GM19397 (cell line): ENCODE measurements at regions not wholly inside any gene's neighbourhood (a gene's known extent, or its start where the extent isn't known, plus 50 kb on each side); places are given as distances from the start of the nearest gene placed in this dataset.

Experiments
- ATAC-seq: cut with Tn5 transposase; IDR thresholded peaks from one replicate; pipeline ENCODE4 v1.9.1; 2021; ENCODE audit warnings: mild to moderate bottlenecking, moderate library complexity; ENCODE audit not compliant: unreplicated experiment

DNA sequence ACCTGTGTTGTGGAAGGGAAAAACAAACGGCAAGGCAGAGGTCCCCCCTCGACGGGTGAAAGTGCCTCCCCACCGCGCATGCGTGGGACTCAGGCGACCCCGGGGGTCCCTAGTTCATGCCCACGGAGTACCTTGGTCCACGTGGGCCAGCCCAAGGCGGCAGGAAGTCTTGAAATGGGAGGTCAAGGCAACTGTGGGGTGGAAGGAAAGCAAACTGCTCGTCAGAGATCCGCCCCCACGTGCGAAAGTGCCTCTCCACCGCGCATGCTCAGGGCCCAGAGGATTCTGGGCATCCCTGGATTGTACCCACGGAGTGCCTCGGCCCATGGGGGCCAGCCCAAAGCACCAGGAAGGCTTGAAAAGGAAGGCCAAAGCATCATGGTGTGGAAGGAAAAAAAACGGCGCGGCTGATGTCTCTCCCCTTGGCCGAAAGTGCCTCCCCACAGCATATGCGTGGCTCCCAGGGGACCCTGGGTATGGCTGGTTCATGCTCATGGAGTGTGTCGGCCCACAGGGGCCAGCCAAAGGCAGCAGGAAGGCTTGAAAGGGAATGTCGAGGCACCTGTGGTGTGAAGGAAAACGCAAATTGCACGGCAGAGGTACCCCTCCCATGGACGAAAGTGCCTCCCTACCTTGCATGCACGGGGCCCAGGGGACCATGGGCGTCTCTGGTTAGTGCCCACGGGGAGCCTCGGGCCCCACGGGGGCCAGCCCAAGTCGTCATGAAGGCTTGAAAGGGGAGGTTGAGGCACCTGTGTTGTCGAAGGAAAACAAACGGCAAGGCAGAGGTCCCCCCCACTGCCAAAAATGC lies 369.7 kb downstream of the ALG10 start:
- ATAC-seq = no peak

DNA sequence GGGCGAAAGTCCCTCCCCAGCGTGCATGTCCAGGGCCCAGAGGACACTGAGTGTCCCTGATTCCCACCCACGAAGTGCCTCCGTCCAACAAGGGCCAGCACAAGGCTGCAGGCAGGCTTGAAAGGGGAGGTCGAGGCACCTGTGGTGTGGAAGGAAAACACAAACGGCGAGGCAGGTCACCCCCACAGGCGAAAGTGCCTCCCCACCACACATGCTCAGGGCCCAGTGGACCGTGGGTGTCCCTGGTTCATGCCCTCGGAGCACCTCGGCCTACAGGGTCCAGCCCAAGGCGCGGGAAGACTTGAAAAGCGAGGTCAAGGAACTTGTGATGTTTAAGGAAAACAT lies 370.4 kb downstream of the ALG10 start:
- ATAC-seq = no peak

DNA sequence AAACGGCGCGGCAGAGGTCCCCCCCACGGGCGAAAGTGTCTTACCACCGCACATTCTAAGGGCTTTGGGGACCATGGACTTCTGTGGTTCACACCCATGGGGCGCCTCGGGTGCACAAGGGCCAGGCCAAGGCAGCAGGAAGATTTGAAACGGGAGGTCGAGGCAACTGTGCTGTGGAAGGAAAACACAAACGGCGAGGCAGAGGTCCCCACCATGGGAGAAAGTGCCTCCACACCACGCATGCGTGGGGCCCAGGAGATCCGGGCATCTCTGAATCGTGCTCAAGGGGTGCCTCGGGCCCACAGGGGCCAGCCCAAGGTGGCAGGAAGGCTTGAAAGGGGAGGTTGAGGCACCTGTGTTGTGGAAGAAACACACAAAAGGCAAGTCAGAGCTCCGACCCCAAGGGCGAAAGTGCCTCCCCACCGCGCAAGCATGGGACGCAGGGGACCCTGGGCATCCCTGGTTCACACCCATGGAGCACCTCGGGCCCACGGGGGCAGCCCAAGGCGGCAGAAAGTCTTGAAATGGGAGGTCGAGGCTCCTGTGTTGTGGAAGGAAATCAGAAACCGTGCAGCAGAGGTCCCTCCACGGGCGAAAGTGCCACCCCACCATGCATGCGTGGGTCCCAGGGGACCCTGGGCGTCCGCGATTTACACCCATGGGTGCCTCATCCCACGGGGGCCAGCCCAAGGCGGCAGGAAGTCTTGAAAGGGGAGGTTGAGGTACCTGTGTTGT lies 371.0 kb downstream of the ALG10 start:
- ATAC-seq = no peak

DNA sequence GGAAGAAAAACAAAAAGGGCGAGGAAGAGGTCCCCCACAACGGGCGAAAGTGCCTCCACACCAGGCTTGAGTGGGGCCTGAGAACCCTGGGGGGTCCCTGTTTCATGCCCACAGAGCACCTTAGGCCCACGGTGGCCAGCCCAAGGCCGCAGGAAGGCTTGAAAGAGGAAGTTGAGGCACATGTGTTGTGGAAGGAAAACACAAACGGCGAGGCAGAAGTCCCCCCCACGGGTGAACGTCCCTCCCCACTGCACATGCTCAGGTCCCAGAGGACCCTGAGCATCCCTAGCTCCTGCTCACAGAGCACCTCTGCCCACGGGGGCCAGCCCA lies 371.5 kb downstream of the ALG10 start:
- ATAC-seq = no peak

DNA sequence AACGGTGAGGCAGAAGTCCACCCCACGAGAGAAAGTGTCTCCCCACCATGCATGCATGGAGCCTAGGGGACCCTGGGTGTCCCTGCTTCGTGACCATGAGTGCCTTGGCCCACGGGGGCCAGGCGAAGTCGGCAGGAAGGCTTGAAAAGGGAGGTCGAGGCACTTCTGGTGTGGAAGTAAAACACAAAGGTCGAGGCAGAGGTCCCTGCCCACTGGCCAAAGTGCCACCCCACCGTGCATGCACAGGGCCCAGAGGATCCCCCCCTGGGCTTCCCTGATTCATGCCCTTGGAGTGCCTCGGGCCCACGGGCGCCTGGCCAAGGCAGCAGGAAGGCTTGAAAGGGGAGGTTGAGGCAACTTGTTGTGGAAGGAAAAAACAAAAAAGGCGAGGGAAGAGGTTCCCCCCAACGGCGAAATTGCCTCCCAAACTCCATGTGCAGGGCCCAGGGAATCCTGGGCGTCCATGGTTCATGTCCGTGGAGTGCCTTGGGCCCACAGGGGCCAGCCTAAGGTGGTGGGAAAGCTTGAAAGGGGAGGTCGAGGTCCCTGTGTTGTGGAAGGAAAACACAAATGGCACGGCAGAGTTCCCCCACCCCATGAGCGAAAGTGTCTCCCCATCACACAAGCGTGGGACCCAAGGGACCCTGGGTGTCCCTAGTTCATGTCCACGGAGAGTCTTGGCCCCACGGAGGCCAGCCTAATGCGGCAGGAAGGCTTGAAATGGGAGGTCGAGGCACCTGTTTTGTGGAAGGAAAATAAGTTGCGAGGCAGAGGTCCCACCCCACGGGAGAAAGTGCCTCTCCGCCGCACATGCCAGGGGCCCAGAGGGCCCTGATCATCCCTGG lies 372.1 kb downstream of the ALG10 start:
- no peak for ATAC-seq

GRCh38 chr12:34395056-34396005 lies 373.0 kb downstream of the ALG10 start:
- no peak for ATAC-seq

DNA sequence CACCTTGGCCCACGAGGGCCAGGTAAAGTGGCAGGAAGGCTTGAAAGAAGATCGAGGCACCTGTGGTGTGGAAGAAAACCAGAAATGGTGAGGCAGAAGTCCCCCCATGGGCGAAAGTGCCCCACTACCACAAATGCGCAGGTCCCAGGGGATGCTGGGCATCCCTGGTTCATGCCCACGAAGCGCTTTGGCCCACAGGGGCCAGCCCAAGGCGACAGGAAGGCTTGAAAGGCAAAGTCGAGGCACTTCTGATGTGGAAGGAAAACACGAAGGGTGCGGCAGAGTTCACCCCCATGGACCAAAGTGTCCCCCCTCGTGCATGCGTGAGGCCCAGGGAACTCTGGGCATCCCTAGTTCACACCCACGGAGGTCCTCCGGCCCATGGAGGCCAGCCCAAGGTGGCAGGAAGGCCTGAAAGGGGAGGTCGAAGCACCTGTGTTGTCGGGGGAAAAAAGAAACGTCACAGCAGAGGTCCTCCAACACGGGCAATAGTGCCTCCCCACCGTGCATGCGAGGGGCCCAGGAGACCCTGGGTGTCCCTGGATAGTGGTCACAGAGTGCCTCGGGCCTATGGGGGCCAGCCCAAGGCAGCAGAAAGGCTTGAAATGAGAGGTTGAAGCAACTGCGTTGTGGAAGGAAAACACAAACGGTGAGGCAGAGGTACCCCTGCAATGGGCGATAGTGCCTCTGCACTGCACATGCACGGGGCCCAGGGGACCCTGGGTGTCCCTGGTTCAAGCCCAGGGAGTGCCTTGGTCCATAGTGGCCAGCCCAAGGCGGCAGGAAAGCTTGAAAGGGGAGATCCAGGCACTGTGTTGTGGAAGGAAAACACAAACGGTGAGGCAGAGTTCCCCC lies 373.9 kb downstream of the ALG10 start:
- ATAC-seq = no peak

DNA sequence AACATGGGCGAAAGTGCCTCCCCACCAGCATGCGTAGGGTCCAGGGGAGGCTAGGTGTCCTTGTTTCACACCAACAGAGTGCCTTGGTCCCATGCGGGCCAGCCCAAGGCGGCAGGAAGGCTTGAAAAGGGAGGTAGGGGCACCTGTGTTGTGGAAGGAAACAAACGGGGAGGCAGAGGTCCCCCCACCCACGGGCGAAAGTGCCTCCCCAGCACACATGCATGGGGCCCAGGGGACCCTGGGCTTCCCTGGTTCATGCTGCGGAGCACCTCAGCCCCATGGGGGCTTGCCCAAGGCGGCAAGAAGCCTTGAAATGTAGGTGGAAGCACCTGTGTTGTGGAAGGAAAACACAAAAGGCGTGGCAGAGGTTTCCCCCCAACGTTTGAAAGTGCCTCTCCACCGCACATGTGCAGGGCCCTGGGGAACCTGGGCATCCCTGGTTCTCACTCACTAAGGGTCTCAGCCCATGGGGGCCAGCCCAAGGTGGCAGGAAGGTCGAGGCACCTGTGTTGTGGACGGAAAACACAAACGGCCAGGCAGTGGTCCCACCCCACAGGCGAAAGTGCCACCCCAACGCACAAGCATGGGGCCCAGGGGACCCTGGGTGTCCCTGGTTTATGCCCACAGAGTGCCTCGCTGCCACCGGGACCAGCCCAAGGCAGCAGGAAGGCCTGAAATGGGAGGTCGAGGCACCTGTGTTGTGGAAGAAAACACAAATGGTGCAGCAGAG lies 374.7 kb downstream of the ALG10 start:
- no peak for ATAC-seq

GRCh38 chr12:34397591-34398365 lies 375.5 kb downstream of the ALG10 start:
- no peak for ATAC-seq

GRCh38 chr12:34398366-34398705 lies 376.0 kb downstream of the ALG10 start:
- no peak for ATAC-seq

GRCh38 chr12:34398706-34399630 lies 376.7 kb downstream of the ALG10 start:
- no peak for ATAC-seq

DNA sequence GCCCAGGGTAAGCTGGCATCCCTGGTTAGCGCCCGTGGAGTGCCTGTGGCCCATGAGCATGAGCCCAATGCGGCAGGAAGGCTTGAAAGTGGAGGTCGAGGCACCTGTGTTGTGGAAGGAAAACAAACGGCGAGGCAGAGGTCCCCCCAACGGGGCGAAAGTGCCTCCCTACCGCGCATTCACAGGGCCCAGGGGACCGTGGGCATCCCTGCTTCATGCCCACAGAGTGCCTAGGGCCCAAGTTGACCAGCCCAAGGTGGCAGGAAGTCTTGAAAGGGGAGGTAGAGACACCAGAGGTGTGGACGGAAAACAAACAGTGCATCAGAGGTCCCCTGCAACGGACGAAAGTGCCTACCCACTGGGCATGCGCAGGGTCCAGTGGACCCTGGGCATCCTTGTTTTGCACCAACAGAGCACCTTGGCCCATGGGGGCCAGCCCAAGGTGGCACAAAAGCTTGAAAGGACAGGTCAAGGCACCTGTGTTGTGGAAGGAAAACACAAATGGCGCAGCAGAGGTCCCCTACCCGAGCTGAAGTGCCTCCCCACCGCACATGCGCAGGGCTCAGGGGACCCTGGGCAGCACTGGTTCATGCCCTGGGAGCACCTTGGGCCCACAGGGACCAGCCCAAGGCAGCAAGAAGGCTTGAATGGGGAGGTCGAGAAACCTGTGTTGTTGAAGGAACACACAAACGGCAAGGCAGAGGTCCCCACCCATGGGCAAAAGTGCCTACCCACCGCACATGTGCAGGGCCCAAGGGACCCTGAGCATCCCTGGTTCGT lies 377.5 kb downstream of the ALG10 start:
- no peak for ATAC-seq

DNA sequence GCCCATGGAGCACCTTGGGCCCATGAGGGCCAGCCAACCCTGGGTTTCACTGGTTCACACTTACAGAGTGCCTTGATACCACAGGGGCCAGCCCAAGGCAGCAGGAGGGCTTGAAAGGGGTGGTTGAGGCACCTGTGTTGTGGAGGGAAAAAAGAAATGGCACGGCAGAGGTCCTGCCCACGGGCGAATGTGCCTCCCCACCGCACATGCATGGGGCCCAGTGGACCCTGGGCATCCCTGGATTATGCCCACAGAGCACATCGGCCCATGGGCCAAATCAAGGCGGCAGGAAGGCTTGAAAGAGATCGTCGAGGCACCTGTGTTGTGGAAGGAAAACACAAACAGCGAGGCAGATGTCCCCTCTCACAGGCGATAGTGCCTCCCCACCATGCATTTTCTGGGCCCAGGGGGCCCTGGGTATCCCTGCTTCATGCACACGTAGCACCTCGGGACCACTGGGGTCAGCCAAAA lies 378.1 kb downstream of the ALG10 start:
- no peak for ATAC-seq

DNA sequence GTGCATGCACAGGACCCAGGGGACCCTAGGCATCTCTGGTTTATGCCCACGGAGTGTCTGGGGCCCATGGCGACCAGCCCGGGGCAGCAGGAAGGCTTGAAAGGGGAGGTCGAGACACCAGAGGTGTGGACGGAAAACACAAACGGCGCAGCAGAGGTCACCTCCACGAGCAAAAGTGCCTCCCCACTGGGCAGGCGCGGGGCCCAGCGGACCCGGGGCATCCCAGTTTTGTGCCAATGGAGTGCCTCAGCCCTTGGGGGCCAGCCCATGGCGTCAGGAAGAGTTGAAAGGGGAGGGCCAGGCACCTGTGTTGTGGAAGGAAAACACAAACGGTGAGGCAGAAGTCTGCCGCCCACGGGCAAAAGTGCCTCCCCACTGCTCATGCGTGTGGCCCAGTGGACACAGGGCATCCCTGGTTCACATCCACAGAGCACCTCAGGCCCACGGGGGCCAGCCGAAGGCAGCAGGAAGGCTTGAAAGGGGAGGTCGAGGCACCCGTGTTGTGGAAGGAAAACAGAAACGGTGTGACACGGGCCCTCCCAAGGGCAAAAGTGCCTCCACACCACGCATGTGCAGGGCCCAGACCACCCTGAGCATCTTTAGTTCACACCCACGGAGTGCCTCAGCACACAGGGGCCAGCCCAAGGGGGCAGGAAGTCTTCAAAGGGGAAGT lies 378.8 kb downstream of the ALG10 start:
- ATAC-seq = no peak

GRCh38 chr12:34401659-34402227 lies 379.4 kb downstream of the ALG10 start:
- no peak for ATAC-seq
